SK-N-SH treated with all-trans-retinoic acid at 6 μM for 48 hours (cell line): ENCODE measurements at regions not wholly inside any gene's neighbourhood (a gene's known extent, or its start where the extent isn't known, plus 50 kb on each side); places are given as distances from the start of the nearest gene placed in this dataset.

Experiments
- ATAC-seq: fragments of 200-7000 bp; cut with Tn5 transposase; 3 replicates; pipeline ENCODE4 v1.9.1; 2020; ENCODE audit warnings: mild to moderate bottlenecking, moderate library complexity
- ARNTL ChIP-seq: fragments of 450-650 bp; formaldehyde crosslinking; IDR thresholded peaks from 2 replicates; pipeline ENCODE4 v1.5.0; 2020; ENCODE audit warnings: low read depth, mild to moderate bottlenecking, moderate library complexity, borderline replicate concordance
- CSDC2 ChIP-seq: fragments of 250-450 bp; sonication (Bioruptor Pico); IDR thresholded peaks from 2 replicates; pipeline ENCODE4 v1.5.0; 2020; ENCODE audit warnings: mild to moderate bottlenecking, moderate library complexity
- ESRRG ChIP-seq: fragments of 250-450 bp; sonication (Bioruptor Pico); IDR thresholded peaks from 2 replicates; pipeline ENCODE4 v1.6.1; 2021; ENCODE audit warnings: mild to moderate bottlenecking
- ISL1 ChIP-seq: fragments of 250-450 bp; sonication (Bioruptor Pico); IDR thresholded peaks from 2 replicates; pipeline ENCODE4 v2.1.2; 2022; ENCODE audit warnings: mild to moderate bottlenecking, moderate library complexity
- PPARA ChIP-seq: fragments of 250-450 bp; sonication (Bioruptor Pico); IDR thresholded peaks from 2 replicates; pipeline ENCODE4 v1.5.0; 2020; ENCODE audit warnings: mild to moderate bottlenecking, borderline replicate concordance
- RARB ChIP-seq: fragments of 250-450 bp; sonication (Bioruptor Pico); IDR thresholded peaks from 2 replicates; pipeline ENCODE4 v1.8.0; 2021; ENCODE audit warnings: mild to moderate bottlenecking, moderate library complexity
- SNAI2 ChIP-seq: fragments of 250-450 bp; sonication (Bioruptor Pico); IDR thresholded peaks from 2 replicates; pipeline ENCODE4 v1.5.0; 2020; ENCODE audit warnings: mild to moderate bottlenecking, moderate library complexity
- TCF4 ChIP-seq: fragments of 250-450 bp; sonication (Bioruptor Pico); IDR thresholded peaks from 2 replicates; pipeline ENCODE4 v1.8.0; 2021; ENCODE audit warnings: mild to moderate bottlenecking, moderate library complexity, borderline replicate concordance
- TOX ChIP-seq: fragments of 250-450 bp; sonication (Bioruptor Pico); IDR thresholded peaks from 2 replicates; pipeline ENCODE4 v1.8.0; 2021; ENCODE audit warnings: mild to moderate bottlenecking, moderate library complexity, borderline replicate concordance
- ZFP3 ChIP-seq: fragments of 250-450 bp; sonication (Bioruptor Pico); IDR thresholded peaks from 2 replicates; pipeline ENCODE4 v1.5.0; 2020; ENCODE audit warnings: mild to moderate bottlenecking, moderate library complexity
- ZFP30 ChIP-seq: fragments of 450-650 bp; formaldehyde crosslinking; IDR thresholded peaks from 2 replicates; pipeline ENCODE4 v1.5.0; 2022; ENCODE audit warnings: mild to moderate bottlenecking, moderate library complexity
- ZNF565 ChIP-seq: fragments of 450-650 bp; formaldehyde crosslinking; conservative IDR thresholded peaks from 2 replicates; pipeline ENCODE4 v1.5.0; 2020; ENCODE audit warnings: low read depth, mild to moderate bottlenecking, moderate library complexity
- ZNF70 ChIP-seq: fragments of 450-650 bp; formaldehyde crosslinking; IDR thresholded peaks from 2 replicates; pipeline ENCODE4 v1.5.0; 2020; ENCODE audit warnings: mild to moderate bottlenecking, moderate library complexity
- ZNF8 ChIP-seq: fragments of 450-650 bp; formaldehyde crosslinking; IDR thresholded peaks from 2 replicates; pipeline ENCODE4 v1.5.0; 2020; ENCODE audit warnings: mild to moderate bottlenecking, moderate library complexity
- TF ChIP-seq, protein P1 (sequence below): fragments of 250-450 bp; sonication (Bioruptor Pico); IDR thresholded peaks from 2 replicates; pipeline ENCODE4 v1.8.0; 2020; ENCODE audit warnings: mild to moderate bottlenecking, moderate library complexity, borderline replicate concordance
- TF ChIP-seq, protein P2 (sequence below): fragments of 250-450 bp; sonication (Bioruptor Pico); IDR thresholded peaks from 2 replicates; pipeline ENCODE4 v1.5.0; 2020; ENCODE audit warnings: mild to moderate bottlenecking, moderate library complexity
- TF ChIP-seq, protein P3 (sequence below): fragments of 250-450 bp; sonication (Bioruptor Pico); IDR thresholded peaks from 2 replicates; pipeline ENCODE4 v1.5.1; 2021; ENCODE audit warnings: mild to moderate bottlenecking, moderate library complexity

DNA sequence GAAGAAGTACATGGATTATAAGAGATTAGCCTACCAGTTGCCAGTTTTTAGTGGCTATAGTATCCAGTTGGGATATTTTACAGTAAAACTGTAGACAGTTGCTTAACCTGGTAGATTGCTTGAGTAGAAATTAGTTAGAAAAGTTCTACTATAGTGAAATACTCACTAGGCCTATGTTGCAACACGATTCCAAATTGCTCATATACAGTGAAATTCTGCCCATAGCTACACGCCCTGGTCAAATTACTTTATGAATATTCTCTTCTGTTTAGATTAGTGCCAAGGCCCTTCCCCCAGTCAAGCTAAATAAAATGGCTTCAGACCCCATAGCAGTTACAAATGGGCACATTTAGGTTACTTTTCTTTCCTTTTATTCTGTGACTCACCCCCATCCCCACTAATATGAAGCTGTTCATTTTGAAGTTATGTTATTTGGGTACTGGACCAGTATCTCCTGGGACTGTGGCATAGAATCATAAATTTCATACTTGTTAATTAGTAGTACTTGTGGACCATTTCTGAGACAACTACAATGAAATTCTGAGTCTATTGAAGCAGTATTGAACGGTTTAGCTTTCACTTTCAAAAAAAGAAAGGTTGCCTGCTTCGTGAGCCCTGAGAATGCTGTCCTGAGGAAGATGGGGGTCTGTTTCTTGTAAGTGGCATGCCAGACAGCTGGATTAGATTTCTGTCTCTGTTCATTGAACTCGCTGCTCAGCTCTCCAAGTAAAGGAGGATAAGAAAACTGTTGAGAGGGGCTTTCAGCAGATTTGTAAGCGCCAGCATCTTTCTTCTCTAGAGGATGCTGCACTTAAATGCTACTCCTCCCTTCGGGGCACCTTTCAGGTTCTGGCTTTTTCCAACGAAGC lies 65.8 kb upstream of the CFAP20DC start (continued):
- TF ChIP-seq RARB (CRISPR knock-in tag) (no peak), TOX (no peak)
- TF ChIP-seq, protein P1, sequence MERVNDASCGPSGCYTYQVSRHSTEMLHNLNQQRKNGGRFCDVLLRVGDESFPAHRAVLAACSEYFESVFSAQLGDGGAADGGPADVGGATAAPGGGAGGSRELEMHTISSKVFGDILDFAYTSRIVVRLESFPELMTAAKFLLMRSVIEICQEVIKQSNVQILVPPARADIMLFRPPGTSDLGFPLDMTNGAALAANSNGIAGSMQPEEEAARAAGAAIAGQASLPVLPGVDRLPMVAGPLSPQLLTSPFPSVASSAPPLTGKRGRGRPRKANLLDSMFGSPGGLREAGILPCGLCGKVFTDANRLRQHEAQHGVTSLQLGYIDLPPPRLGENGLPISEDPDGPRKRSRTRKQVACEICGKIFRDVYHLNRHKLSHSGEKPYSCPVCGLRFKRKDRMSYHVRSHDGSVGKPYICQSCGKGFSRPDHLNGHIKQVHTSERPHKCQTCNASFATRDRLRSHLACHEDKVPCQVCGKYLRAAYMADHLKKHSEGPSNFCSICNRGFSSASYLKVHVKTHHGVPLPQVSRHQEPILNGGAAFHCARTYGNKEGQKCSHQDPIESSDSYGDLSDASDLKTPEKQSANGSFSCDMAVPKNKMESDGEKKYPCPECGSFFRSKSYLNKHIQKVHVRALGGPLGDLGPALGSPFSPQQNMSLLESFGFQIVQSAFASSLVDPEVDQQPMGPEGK (CRISPR knock-in tag), result no peak

DNA sequence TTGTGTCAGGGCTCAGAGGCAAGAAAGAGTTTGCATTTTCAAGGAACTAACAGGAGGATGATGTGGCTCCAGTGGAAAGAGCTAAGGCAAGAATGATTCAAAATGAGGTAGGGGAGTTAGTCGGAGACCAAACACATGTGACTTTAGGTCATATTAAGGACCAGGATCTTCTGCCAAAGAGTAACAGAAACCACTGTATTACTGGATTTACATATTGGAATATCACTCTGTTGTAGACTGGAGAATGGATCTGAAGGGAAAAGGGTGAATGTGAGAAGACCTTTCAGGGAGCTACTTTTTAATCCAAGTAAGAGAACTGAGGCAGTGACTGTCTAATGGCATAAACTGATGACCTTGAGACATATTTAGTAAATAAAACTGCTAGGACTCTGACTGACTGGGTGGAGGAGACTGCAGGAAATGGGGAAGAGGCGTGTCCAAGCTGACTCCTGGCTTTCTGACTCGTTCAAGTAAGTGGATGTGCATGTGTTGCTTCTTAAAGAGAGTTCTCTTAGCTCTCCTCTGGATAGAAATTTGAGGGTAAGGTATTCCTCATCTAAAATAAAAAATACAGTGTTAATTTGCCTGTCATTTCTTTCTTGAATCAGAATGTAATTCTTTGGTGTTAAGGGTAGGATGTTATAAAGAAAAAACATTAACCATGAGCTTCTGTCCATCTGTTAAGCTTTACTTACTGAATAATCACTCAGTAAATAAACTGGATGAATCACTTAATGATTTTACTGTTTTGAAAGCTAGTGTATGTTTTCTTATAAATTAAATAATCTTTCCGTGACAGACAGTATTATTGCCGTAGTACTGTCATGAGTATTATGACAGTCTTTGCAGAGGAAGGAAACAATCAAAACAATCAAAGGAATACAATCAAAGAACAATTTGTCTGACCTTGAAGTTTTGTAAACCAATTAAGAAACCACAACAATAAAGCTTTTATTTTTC lies 58.3 kb upstream of the CFAP20DC start:
- TF ChIP-seq TCF4 (CRISPR knock-in tag) (no peak), ZNF565 (CRISPR knock-in tag) (no peak), ARNTL (CRISPR knock-in tag) (no peak), ZNF8 (no peak), TOX (no peak), SNAI2 (CRISPR knock-in tag) (no peak), RARB (CRISPR knock-in tag) (no peak), CSDC2 (CRISPR knock-in tag) (no peak)
- TF ChIP-seq, protein P2, sequence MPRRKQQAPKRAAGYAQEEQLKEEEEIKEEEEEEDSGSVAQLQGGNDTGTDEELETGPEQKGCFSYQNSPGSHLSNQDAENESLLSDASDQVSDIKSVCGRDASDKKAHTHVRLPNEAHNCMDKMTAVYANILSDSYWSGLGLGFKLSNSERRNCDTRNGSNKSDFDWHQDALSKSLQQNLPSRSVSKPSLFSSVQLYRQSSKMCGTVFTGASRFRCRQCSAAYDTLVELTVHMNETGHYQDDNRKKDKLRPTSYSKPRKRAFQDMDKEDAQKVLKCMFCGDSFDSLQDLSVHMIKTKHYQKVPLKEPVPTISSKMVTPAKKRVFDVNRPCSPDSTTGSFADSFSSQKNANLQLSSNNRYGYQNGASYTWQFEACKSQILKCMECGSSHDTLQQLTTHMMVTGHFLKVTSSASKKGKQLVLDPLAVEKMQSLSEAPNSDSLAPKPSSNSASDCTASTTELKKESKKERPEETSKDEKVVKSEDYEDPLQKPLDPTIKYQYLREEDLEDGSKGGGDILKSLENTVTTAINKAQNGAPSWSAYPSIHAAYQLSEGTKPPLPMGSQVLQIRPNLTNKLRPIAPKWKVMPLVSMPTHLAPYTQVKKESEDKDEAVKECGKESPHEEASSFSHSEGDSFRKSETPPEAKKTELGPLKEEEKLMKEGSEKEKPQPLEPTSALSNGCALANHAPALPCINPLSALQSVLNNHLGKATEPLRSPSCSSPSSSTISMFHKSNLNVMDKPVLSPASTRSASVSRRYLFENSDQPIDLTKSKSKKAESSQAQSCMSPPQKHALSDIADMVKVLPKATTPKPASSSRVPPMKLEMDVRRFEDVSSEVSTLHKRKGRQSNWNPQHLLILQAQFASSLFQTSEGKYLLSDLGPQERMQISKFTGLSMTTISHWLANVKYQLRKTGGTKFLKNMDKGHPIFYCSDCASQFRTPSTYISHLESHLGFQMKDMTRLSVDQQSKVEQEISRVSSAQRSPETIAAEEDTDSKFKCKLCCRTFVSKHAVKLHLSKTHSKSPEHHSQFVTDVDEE, result no peak
- peak; percentile 70 for ATAC-seq

DNA sequence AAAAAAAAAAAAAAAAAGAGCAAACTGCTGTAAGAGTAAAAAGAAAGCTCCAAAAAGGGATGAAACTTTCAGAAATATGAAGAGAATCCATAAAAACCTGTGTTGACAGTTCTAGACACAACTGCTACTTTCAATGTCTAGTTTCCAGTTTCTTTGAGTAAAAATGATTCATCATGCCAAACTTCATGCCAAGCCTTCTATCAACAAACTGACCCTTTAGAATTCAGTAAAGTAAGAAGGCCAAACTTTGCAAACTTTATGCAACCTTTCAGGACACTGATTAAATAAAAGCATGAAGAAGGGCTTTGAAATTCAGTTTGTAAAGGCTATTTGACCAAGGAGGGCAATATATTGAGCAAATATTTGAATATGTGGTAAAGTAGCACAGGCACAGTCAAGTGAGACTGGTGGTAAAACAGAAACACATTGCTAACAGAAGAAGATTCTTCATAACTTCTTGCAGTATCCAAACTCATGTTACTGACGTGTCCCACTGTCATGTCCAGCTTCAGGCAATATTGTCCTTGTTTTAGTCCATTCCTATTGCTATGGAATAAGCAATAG lies 56.3 kb upstream of the CFAP20DC start:
- no peak for ATAC-seq
- TF ChIP-seq SNAI2 (CRISPR knock-in tag) (no peak), ZFP3 (CRISPR knock-in tag) (no peak), CSDC2 (CRISPR knock-in tag) (no peak), ZNF70 (CRISPR knock-in tag) (no peak), TCF4 (CRISPR knock-in tag) (no peak), ESRRG (CRISPR knock-in tag) (no peak), PPARA (CRISPR knock-in tag) (no peak), TOX (no peak), RARB (CRISPR knock-in tag) (no peak), ZNF565 (CRISPR knock-in tag) (no peak), ISL1 (CRISPR knock-in tag) (no peak), ZFP30 (CRISPR knock-in tag) (no peak)
- TF ChIP-seq, protein P2, result no peak
- TF ChIP-seq, protein P3, sequence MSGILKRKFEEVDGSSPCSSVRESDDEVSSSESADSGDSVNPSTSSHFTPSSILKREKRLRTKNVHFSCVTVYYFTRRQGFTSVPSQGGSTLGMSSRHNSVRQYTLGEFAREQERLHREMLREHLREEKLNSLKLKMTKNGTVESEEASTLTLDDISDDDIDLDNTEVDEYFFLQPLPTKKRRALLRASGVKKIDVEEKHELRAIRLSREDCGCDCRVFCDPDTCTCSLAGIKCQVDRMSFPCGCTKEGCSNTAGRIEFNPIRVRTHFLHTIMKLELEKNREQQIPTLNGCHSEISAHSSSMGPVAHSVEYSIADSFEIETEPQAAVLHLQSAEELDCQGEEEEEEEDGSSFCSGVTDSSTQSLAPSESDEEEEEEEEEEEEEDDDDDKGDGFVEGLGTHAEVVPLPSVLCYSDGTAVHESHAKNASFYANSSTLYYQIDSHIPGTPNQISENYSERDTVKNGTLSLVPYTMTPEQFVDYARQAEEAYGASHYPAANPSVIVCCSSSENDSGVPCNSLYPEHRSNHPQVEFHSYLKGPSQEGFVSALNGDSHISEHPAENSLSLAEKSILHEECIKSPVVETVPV (CRISPR knock-in tag), result no peak
- TF ChIP-seq, all 23 proteins: peak for 0
